ENCODE measurements at regions not wholly inside any gene's neighbourhood (a gene's known extent, or its start where the extent isn't known, plus 50 kb on each side); places are given as distances from the start of the nearest gene placed in this dataset.

GRCh38 chr10:44193567-44194220 is 191.2 kb downstream of the CXCL12 start:
- no peak for TF ChIP-seq CTCF (IDR thresholded peaks at IDR 0.05)
- no peak for TF ChIP-seq POLR2A (IDR thresholded peaks at IDR 0.05)
